NB4 (cell line): ENCODE measurements at regions not wholly inside any gene's neighbourhood (a gene's known extent, or its start where the extent isn't known, plus 50 kb on each side); places are given as distances from the start of the nearest gene placed in this dataset.

Experiments used
- POLR2A ChIP-seq: IDR thresholded peaks from 2 replicates; pipeline ENCODE4 v1.6.1; 2011; ENCODE audit warnings: mild to moderate bottlenecking; ENCODE audit not compliant: insufficient read length; ENCODE audit errors: extremely low read depth
- TF ChIP-seq, protein P1 (sequence below): IDR thresholded peaks from one replicate; pipeline ENCODE4 v1.5.1; 2012; ENCODE audit warnings: low read depth, low read length

DNA sequence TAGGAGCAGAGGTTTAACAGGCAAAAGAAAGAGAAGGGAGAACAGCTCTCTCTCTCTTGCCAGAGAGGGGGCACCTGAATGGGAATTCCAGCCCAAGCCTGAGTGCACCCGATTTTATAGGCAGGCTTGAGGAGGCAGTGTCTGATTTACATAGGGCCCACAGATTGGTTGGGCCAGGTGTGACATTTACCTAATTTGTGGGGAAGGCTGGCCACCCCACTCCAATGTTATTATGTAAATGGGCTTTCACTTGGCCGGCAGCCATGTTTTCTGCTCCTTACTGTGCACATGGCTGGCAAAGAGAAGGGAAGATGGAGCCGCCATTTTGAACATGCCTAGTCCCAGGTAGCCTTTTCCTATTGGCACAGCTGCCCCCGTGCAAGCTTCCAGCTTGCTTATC, 735.5 kb upstream of the AUTS2 start:
- TF ChIP-seq, protein P1, sequence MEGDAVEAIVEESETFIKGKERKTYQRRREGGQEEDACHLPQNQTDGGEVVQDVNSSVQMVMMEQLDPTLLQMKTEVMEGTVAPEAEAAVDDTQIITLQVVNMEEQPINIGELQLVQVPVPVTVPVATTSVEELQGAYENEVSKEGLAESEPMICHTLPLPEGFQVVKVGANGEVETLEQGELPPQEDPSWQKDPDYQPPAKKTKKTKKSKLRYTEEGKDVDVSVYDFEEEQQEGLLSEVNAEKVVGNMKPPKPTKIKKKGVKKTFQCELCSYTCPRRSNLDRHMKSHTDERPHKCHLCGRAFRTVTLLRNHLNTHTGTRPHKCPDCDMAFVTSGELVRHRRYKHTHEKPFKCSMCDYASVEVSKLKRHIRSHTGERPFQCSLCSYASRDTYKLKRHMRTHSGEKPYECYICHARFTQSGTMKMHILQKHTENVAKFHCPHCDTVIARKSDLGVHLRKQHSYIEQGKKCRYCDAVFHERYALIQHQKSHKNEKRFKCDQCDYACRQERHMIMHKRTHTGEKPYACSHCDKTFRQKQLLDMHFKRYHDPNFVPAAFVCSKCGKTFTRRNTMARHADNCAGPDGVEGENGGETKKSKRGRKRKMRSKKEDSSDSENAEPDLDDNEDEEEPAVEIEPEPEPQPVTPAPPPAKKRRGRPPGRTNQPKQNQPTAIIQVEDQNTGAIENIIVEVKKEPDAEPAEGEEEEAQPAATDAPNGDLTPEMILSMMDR: no peak
- no peak for TF ChIP-seq POLR2A
